GM12878 (cell line): ENCODE measurements at regions not wholly inside any gene's neighbourhood (a gene's known extent, or its start where the extent isn't known, plus 50 kb on each side); places are given as distances from the start of the nearest gene placed in this dataset.

Source experiments
- CREM ChIP-seq: IDR thresholded peaks from 2 replicates; pipeline ENCODE4 v1.6.1; 2014; ENCODE audit warnings: antibody characterized with exemption, low read depth
- MTA2 ChIP-seq: fragments of 450-650 bp; IDR thresholded peaks from 2 replicates; pipeline ENCODE4 v1.6.1; 2016; ENCODE audit warnings: low read depth, mild to moderate bottlenecking, moderate library complexity
- USF1 ChIP-seq: IDR thresholded peaks from 2 replicates; pipeline ENCODE4 v1.6.1; 2011; ENCODE audit warnings: borderline replicate concordance, low read depth, mild to moderate bottlenecking, moderate library complexity, mixed read lengths, low read length; ENCODE audit not compliant: insufficient read depth; ENCODE audit errors: extremely low read length

GRCh38 chr6:81849248-81849647 lies 96.8 kb upstream of the TENT5A start:
- no peak for TF ChIP-seq USF1
- no peak for TF ChIP-seq MTA2
- TF ChIP-seq CREM, result no peak
